ENCODE measurements at regions not wholly inside any gene's neighbourhood (a gene's known extent, or its start where the extent isn't known, plus 50 kb on each side); places are given as distances from the start of the nearest gene placed in this dataset.

DNA sequence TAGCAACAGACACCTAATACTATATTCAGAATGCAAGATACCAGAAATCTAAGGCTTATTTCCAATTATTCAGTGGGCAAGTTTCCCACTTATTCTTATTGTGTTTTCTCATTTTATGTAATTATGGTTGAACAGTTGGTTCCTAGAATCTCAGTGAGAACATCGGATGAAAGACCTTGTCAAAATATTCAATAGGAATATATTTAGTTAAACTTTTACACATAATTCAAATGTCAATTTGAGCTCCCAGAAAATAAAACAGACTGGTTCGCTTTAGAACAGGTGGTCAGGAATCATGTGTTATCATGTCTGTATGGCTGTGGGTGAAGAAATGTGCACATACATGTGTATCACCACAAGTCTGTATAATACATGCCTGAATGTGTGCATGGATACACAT, 447.8 kb downstream of the MED10 start:
- DNase-seq = no peak

DNA sequence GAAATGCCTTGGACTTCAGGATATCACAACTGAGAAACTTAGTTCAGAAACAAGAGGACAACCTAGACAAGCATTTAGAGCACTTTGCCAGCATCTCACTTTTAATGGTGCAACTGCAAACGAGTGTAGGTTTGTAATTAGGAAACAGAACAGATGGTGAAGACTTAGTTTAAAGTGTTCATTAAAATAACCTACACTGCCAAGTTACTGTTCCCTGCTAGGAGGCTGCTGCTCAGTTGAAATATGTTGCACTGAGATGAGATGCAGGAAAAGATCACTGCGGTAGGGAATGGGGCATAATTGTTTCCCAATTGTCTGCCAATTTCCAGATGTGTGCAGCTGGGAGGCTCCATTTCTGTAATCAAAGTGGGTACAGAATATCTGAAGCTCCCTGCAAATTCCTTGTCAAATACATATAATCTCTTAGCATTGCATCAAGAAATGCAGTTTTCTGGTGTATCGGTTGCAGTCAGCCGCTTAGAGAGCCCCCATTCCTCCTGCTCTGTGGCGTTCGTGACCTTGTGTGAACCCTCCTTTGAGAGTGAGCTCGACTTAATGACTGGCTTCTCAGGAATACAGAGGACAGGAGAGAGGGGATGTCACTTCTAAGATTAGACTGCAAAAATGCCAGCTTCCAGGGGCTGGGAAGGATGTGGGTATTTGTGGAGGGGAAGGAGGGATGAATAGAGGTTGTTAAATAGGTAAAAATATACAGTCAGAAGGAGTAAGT, 448.9 kb downstream of the MED10 start:
- no peak for DNase-seq

GRCh38 chr5:5925191-5925590, 453.2 kb downstream of the MED10 start:
- no peak for DNase-seq

DNA sequence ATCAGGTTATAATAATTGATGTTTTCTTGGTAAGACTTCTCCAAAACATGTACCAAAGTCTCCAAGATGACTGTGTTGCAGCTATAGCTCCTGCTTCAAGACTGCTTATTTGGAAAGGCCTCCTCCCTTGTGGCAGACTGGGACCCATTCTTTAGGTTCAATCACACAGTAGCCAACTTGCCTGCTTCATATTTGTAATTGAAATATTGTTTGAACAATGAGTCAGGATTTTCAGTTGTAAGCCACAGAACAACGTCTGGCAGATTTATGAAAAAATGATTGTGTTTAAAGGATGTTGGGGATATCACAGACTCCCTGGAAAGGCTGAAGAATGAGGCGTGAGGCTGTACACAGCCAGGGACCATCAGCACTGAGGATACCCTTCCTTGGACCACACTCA, 458.9 kb downstream of the MED10 start:
- DNase-seq = no peak

- DNase-seq = no peak
Measured at GRCh38 chr5:5906778-5907177, 471.6 kb downstream of the MED10 start.

GRCh38 chr5:5905186-5905585, 473.2 kb downstream of the MED10 start:
- DNase-seq = no peak

DNA sequence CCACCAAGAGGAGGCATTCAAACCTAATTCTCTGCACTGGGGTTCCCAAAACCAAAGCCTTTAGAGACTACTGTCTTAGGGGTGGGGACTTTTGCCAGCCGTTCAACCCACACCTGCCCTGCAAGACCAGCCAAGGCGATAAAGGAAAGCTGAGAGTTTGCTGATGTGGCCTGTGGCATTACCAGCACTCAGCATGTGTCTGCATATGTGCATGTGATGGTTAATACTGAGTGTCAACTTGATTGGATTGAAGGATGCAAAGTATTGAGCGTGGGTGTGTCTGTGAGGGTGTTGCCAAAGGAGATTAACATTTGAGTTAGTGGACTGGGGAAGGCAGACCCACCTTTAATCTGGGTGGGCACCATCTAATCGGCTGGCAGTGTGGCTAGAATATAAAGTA, 474.2 kb downstream of the MED10 start:
- no peak for DNase-seq

DNA sequence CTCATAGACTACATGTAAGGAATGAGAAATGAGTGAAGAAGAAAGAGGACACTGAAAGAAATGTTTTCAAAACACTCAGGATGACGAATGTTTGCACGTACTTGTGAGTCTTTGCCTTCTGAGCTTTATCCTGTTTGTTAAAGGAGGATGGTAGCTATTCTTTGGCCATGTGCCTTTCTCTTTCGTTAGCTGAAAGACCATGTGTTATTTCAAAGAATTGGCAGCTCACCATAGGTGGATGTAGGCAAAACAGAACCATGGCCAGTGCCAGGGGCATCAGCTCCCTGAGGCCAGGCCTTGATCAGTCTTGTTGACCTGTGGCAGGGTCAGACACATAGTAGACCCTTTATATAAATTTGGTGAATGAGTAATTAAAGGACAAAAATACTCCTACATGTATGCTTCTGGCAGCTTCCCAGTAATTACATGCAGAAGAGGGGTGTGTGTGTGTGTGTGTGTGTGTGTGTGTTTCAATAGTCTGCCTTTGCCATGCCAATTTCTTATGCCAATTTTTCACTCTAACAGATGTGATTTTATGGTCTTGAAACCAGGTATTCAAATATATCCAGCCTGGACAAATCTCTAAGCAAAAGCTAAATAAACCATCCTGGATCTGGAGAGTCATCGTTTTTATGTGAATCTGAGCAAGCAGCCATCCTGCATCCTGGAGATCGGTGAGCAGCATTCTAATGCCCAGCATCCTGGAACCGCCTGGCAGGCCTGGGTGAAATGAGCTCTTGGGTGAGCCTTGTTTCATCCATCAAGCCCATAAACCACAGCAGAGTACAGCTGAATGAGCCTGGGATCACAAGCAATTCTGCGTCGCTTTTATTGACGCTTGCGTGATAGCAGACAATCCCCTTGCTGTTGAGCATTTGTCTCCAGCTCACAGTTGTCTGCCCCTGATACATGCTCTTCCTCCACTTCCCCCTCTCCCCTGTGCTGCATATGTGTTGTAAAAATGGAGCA, 475.4 kb downstream of the MED10 start:
- no peak for DNase-seq

GRCh38 chr5:5900350-5900749, 477.9 kb downstream of the ICE1 start:
- DNase-seq = no peak

DNA sequence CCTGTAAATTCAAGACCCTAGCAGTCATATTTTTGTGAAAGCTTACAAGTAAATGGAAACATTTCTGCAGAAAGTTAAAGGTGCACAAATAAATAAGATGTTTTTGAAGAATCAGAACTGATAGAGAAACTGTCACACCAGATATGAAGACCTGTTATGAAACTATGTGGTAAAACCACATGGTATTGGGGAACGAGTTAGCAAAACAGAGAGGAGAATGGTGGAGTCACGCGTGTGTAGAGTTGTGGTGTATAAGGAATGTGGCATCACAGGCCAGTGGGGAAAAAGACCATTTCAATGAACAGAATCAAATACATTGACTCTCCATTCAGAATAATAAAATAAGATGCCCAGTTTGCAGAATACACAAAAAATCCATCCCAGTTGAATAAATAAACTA, 477.2 kb downstream of the ICE1 start:
- peak in 1 of 5 experiments; percentile 16 for DNase-seq

GRCh38 chr5:5888284-5888683, 465.8 kb downstream of the ICE1 start:
- no peak for DNase-seq

DNA sequence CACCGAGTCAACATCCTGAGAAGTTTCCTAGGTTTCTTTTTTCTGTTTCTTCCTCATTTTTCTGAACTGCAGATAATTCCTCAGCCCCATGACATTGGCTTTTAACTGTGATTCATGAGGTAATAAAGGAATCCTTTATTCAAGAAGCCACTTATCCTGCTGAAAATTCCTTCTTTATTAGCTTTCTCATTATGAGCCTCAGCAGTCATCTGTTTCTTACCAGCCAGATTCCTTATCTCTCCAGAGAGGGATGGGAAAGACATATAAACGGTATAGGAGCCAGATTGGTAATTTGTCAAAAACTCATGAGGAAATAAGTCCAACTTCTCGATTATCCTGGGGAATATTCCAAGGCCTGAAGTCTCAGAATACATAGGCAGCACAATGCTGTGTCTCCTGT, 465.4 kb downstream of the ICE1 start:
- DNase-seq = no peak

GRCh38 chr5:5886812-5887486, 464.5 kb downstream of the ICE1 start:
- DNase-seq = peak in 2 of 5 experiments; percentile 12 to 55

- no peak for DNase-seq
Measured at GRCh38 chr5:5886353-5886752, 463.9 kb downstream of the ICE1 start.

GRCh38 chr5:5885782-5886181, 463.3 kb downstream of the ICE1 start:
- no peak for DNase-seq

DNA sequence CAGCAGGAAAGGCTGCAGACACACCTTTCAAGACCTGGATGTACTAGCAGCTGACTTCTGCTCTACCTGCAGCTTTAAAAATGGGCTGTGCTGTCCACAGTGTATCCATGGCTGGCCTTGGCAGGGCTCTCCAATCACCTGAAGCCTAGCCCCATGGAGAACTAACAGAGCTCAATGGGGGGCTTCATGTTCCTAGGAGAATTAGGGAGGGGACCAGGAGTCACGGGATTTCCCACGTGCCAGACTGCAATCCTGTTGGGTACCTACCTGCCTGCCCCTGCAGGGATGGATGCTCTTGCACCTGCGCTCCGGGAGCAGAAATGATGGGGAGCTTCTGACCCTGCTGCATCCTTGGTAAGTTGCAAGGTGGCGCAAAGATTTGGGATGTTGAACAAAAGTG, 462.1 kb downstream of the ICE1 start:
- DNase-seq = no peak

DNA sequence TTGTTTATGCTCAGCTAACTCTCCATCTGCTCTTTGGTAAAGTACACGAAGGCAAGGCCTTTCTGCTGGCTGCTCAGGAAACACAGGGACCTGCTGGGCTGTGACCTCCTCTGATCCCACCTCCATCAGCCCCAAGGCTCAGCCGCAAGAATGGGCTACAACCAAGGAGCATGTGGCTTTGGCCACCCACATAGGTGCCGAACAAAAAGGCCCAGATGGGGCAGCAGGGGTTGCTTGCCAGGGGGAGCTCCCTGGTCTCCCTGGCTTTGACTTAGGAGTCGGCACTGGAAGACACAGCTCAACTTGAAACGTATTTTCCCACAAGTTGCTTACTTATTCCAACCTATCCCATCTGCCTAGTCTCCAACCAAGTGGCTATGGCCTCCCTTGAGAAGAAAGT, 461.1 kb downstream of the ICE1 start:
- DNase-seq = no peak

DNA sequence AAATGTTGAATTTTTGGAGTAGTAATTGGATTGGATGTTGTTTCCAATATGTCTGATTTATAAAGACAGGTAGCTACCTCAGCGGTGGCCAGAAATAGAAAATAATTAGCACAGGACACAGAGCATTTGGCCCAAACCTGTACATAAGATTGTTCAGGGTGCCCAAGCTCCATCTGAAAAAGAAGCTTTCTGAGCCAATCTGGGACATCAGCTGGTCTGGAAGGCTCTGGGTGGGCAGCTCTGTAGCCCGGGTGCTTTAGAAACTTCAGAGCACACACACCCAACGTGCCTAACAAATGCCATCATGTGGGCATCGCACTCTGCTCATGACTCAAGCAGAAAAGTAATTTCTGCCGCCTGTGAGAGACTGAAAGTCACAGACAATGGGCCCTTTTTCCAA, 460.7 kb downstream of the ICE1 start:
- DNase-seq = no peak

GRCh38 chr5:5882706-5883105, 460.2 kb downstream of the ICE1 start:
- DNase-seq = no peak

- no peak for DNase-seq
Measured at GRCh38 chr5:5881294-5881693, 458.8 kb downstream of the ICE1 start.

DNA sequence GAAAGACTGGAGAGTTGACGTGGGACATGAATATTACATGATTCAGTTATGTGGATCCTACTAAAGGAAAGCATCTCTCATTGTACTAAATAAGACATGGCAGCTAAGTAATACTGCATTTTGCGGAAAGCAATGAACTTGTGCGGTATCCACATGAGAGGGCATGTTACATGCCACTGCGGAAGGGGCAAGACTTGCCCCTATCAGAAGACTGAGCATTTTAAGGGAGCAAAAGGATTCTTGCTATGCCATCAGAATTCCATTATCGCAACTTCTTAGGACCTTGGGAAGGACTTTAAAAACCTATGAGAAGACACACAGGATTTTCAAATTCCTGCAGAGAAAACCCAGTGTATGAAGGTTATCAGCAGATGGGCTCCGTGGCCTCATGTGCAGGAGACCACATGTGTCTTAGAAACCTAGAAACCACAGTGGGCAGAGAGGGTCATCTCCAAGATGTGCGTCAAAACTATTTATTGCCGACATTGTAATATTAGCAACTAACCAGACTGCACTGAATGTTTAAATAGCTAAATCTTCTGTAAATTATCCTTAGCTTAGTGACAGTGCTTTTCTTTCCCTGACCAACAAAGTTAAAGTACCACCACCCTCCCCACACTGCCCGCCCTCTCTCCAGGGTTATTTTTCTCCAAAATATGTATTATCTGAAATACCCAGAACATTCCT, 457.7 kb downstream of the ICE1 start:
- no peak for DNase-seq

- no peak for DNase-seq
Measured at GRCh38 chr5:5857396-5857795, 434.9 kb downstream of the ICE1 start.

GRCh38 chr5:5854087-5854486, 431.6 kb downstream of the ICE1 start:
- no peak for DNase-seq
